ENCODE measurements at regions not wholly inside any gene's neighbourhood (a gene's known extent, or its start where the extent isn't known, plus 50 kb on each side); places are given as distances from the start of the nearest gene placed in this dataset.

DNA sequence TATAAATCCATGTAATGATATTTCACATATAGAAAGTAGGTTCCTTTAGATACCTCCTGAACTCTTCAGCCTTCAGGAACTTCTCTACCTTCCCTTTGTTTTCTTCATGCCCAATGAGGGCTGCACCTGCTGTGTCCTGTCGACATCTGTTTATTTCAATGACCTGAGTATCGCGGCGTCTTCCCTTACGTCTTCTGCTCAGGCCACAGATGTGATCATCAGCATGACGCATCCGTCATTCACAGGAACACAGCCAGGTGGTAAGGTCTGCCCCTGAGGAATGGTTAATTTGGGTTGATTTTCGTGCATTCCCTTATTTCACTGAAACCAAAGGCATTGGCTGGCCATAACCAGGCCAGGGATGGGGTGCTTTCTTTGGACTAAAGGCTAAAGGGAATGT is 217.1 kb downstream of the MED10 start:
- DNase-seq: no peak
- Mint-ChIP-seq H3K27ac (no peak overlapping the region), H3K4me3 (no peak overlapping the region), H3K36me3 (ENCODE audit: insufficient read depth in 1 of 3, low read depth in 3 of 3) (no peaks in the 10 kb centered on the region), H3K4me1 (peaks cover 17 to 20% of the 10 kb centered on the region in 2 experiments), H3K27me3 (ENCODE audit: low read depth) (peaks cover 4% of the 10 kb centered on the region), H3K9me3 (no peaks in the 10 kb centered on the region)
- H3K9ac ChIP-seq (ENCODE audit: extremely low read depth, insufficient read length, low read length): no peak overlapping the region
- H3K56ac ChIP-seq (ENCODE audit: insufficient read length, low read depth, low read length): no peak overlapping the region
- H2AFZ ChIP-seq (ENCODE audit: low read length): no peak overlapping the region
- no peak overlapping the region for H4K5ac ChIP-seq (ENCODE audit: insufficient read length, low read depth, low read length)
- H3K27me3 ChIP-seq (ENCODE audit: insufficient read depth, low read length): no peaks in the 10 kb centered on the region
- no peak overlapping the region for H2AK5ac ChIP-seq (ENCODE audit: insufficient read length, low read length)
- H2BK12ac ChIP-seq (ENCODE audit: insufficient read length, low read depth, low read length): no peak overlapping the region
- no peak overlapping the region for H3K4ac ChIP-seq (ENCODE audit: low read depth, low read length)
- H3K23me2 ChIP-seq (ENCODE audit: insufficient read length, low read depth, low read length, poor library complexity, severe bottlenecking): no peaks in the 10 kb centered on the region
- H3K23ac ChIP-seq (ENCODE audit: insufficient read length, low read depth, low read length): no peak overlapping the region
- no peak overlapping the region for H3K18ac ChIP-seq (ENCODE audit: insufficient read length, low read depth, low read length)
- H2BK5ac ChIP-seq (ENCODE audit: insufficient read length, low read length): no peak overlapping the region
- H3K27ac ChIP-seq (ENCODE audit: insufficient read length, low read depth, low read length): no peak overlapping the region
- H3K14ac ChIP-seq (ENCODE audit: insufficient read depth, low read length): no peak overlapping the region
- no CpG with 5 or more reads among the region's 8 CpGs for WGBS (ENCODE audit: extremely low coverage, insufficient read length, low lambda C conversion rate)
- H3K79me2 ChIP-seq (ENCODE audit: insufficient read depth, low read length): no peaks in the 10 kb centered on the region
- no peak overlapping the region for H3T11ph ChIP-seq (ENCODE audit: low read length)
- no peaks in the 10 kb centered on the region for H3K79me1 ChIP-seq (ENCODE audit: insufficient read depth, low read depth, low read length, poor library complexity, severe bottlenecking)
- no peaks in the 10 kb centered on the region for H4K20me1 ChIP-seq (ENCODE audit: control insufficient read depth, insufficient read depth, insufficient read length)
- no peak overlapping the region for H2BK15ac ChIP-seq (ENCODE audit: low read depth, low read length)
- H3K4me2 ChIP-seq (ENCODE audit: insufficient read depth, insufficient read length, low read length): no peak overlapping the region
- H4K8ac ChIP-seq (replicated peaks; ENCODE audit: insufficient read length, low read depth, low read length): no peak overlapping the region
- no peaks in the 10 kb centered on the region for H3K9me3 ChIP-seq (ENCODE audit: control insufficient read depth, low read depth, low read length)
- no peak overlapping the region for H2BK20ac ChIP-seq (ENCODE audit: low read depth, low read length, poor library complexity, severe bottlenecking)
- no peak overlapping the region for H2BK120ac ChIP-seq (ENCODE audit: low read depth, low read length, poor library complexity, severe bottlenecking)
- H4K91ac ChIP-seq (ENCODE audit: insufficient read length, low read depth, low read length): no peak overlapping the region
- H3K4me1 ChIP-seq (ENCODE audit: insufficient read depth, low read length): no peaks in the 10 kb centered on the region
- TF ChIP-seq, protein P1, sequence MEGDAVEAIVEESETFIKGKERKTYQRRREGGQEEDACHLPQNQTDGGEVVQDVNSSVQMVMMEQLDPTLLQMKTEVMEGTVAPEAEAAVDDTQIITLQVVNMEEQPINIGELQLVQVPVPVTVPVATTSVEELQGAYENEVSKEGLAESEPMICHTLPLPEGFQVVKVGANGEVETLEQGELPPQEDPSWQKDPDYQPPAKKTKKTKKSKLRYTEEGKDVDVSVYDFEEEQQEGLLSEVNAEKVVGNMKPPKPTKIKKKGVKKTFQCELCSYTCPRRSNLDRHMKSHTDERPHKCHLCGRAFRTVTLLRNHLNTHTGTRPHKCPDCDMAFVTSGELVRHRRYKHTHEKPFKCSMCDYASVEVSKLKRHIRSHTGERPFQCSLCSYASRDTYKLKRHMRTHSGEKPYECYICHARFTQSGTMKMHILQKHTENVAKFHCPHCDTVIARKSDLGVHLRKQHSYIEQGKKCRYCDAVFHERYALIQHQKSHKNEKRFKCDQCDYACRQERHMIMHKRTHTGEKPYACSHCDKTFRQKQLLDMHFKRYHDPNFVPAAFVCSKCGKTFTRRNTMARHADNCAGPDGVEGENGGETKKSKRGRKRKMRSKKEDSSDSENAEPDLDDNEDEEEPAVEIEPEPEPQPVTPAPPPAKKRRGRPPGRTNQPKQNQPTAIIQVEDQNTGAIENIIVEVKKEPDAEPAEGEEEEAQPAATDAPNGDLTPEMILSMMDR (conservative IDR thresholded peaks at IDR 0.05): no peak
